HEK293 (cell line): ENCODE measurements at regions not wholly inside any gene's neighbourhood (a gene's known extent, or its start where the extent isn't known, plus 50 kb on each side); places are given as distances from the start of the nearest gene placed in this dataset.

Source experiments
- SETDB1 ChIP-seq: IDR thresholded peaks from one replicate; pipeline ENCODE4 v1.6.1; 2017; ENCODE audit warnings: mild to moderate bottlenecking, low read length, moderate library complexity, mixed read lengths; ENCODE audit not compliant: insufficient read length
- ZBTB7A ChIP-seq: fragments of 450-650 bp; formaldehyde crosslinking; IDR thresholded peaks from 2 replicates; pipeline ENCODE4 v1.5.1; 2016; ENCODE audit warnings: low read depth, missing biosample characterization, missing genetic modification characterization

DNA sequence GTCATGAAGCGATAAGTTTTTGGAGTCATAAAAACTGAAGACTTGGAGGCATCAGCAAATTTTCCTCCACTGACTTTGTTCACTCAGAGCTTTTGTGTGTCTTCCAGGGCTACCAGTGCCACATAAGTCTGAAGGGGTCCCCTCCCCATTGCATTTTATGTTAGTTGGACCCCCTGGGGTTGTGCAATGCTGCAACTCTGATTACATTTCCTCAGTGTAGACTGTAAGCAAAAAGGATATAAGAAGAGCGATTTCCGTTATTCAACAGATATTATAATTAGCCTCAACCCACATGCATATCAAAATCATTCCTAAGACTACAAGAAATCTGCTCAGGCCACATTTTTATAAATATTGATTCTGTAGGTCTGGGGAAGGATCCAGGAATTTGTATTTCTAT, 324.0 kb downstream of the TDRD3 start:
- TF ChIP-seq ZBTB7A (tag by site-specific recombination) (no peak), SETDB1 (no peak)
